Activated naive CD8-positive, alpha-beta T cell treated with anti-CD3 and anti-CD28 coated beads, Interleukin-2, amount 10 ng/mL, durations not matched to agents 7 days and 5 days (primary cell): ENCODE measurements at regions not wholly inside any gene's neighbourhood (a gene's known extent, or its start where the extent isn't known, plus 50 kb on each side); places are given as distances from the start of the nearest gene placed in this dataset.

Source experiments
- ATAC-seq: fragments of 150-1000 bp; cut with Tn5 transposase; one replicate; pipeline ENCODE4 v1.10.0; 2021; ENCODE audit warnings: low read depth, moderate library complexity
- POLR2A ChIA-PET: fragments of 350-600 bp; sonication (Branson Sonifier 250); formaldehyde crosslinking; loops from one replicate; lab custom pipeline; 2021; ENCODE audit warnings: antibody characterized with exemption; lab: Charles Lee
- DNase-seq: peaks from one replicate; pipeline ENCODE4 v3.0.0; 2021
- H3K27ac Mint-ChIP-seq: one replicate; pipeline ENCODE4 v1.8.0; 2022; ENCODE audit warnings: mild to moderate bottlenecking, mixed read lengths
- H3K27me3 Mint-ChIP-seq: one replicate; pipeline ENCODE4 v1.8.0; 2022; ENCODE audit warnings: mild to moderate bottlenecking, moderate library complexity, mixed read lengths
- H3K36me3 Mint-ChIP-seq: one replicate; pipeline ENCODE4 v1.8.0; 2021; ENCODE audit warnings: mild to moderate bottlenecking, mixed read lengths
- H3K4me1 Mint-ChIP-seq: one replicate; pipeline ENCODE4 v1.8.0; 2021; ENCODE audit warnings: mixed read lengths
- H3K4me3 Mint-ChIP-seq: one replicate; pipeline ENCODE4 v1.8.0; 2022; ENCODE audit warnings: mild to moderate bottlenecking, moderate library complexity, mixed read lengths
- H3K9me3 Mint-ChIP-seq: one replicate; pipeline ENCODE4 v1.8.0; 2021; ENCODE audit warnings: mixed read lengths

- no peak for ATAC-seq
- POLR2A ChIA-PET = no interaction called here
- H3K9me3 Mint-ChIP-seq = peaks cover 3% of the 10 kb centered on the region
- H3K27me3 Mint-ChIP-seq = peaks cover 36% of the 10 kb centered on the region
- H3K4me3 Mint-ChIP-seq = no peak overlapping the region
- H3K4me1 Mint-ChIP-seq = peaks cover 8% of the 10 kb centered on the region
- no peak for DNase-seq
- H3K27ac Mint-ChIP-seq = no peak overlapping the region
- no peaks in the 10 kb centered on the region for H3K36me3 Mint-ChIP-seq
These were observed 80.7 kb downstream of the OLIG3 start for GRCh38 chr6:137413482-137413881.

- peaks cover 8% of the 10 kb centered on the region for H3K4me1 Mint-ChIP-seq
- peaks cover 35% of the 10 kb centered on the region for H3K27me3 Mint-ChIP-seq
- peaks cover 3% of the 10 kb centered on the region for H3K9me3 Mint-ChIP-seq
- H3K27ac Mint-ChIP-seq = no peak overlapping the region
- no peak overlapping the region for H3K4me3 Mint-ChIP-seq
- ATAC-seq (no peak), DNase-seq (no peak)
- POLR2A ChIA-PET = no interaction called here
- H3K36me3 Mint-ChIP-seq = no peaks in the 10 kb centered on the region
These were observed 81.6 kb downstream of the OLIG3 start for GRCh38 chr6:137412562-137412961.

GRCh38 chr6:137409266-137409777, 84.9 kb downstream of the OLIG3 start:
- Mint-ChIP-seq H3K36me3 (no peaks in the 10 kb centered on the region), H3K4me3 (no peak overlapping the region), H3K27me3 (peaks cover 30% of the 10 kb centered on the region), H3K4me1 (peaks cover 2% of the 10 kb centered on the region), H3K9me3 (peaks cover 6% of the 10 kb centered on the region), H3K27ac (no peak overlapping the region)
- POLR2A ChIA-PET = no interaction called here
- ATAC-seq (no peak), DNase-seq (no peak)

- Mint-ChIP-seq H3K9me3 (peaks cover 6% of the 10 kb centered on the region), H3K27me3 (peaks cover 16% of the 10 kb centered on the region), H3K4me3 (no peak overlapping the region), H3K4me1 (peaks cover 2% of the 10 kb centered on the region), H3K36me3 (no peaks in the 10 kb centered on the region), H3K27ac (no peak overlapping the region)
- no peak for ATAC-seq
- DNase-seq = no peak
- POLR2A ChIA-PET = no interaction called here
These were observed 86.4 kb downstream of the OLIG3 start for GRCh38 chr6:137407816-137408215.

- POLR2A ChIA-PET = no interaction called here
- DNase-seq (no peak), ATAC-seq (no peak)
- peaks cover 7% of the 10 kb centered on the region for H3K27me3 Mint-ChIP-seq
- no peaks in the 10 kb centered on the region for H3K36me3 Mint-ChIP-seq
- no peak overlapping the region for H3K27ac Mint-ChIP-seq
- peaks cover 2% of the 10 kb centered on the region for H3K4me1 Mint-ChIP-seq
- no peak overlapping the region for H3K4me3 Mint-ChIP-seq
- peaks cover 6% of the 10 kb centered on the region for H3K9me3 Mint-ChIP-seq
These were observed 88.4 kb downstream of the OLIG3 start for GRCh38 chr6:137405806-137406205.

GRCh38 chr6:137403855-137404254, 90.3 kb downstream of the OLIG3 start:
- Mint-ChIP-seq H3K27me3 (peaks cover 3% of the 10 kb centered on the region), H3K9me3 (peaks cover 3% of the 10 kb centered on the region), H3K36me3 (no peaks in the 10 kb centered on the region), H3K4me3 (no peak overlapping the region), H3K27ac (no peak overlapping the region), H3K4me1 (peaks cover 2% of the 10 kb centered on the region)
- POLR2A ChIA-PET = no interaction called here
- DNase-seq = no peak
- ATAC-seq = no peak

GRCh38 chr6:137403443-137403842, 90.8 kb downstream of the OLIG3 start:
- Mint-ChIP-seq H3K27me3 (peaks cover 3% of the 10 kb centered on the region), H3K36me3 (no peaks in the 10 kb centered on the region), H3K27ac (no peak overlapping the region), H3K4me1 (peaks cover 2% of the 10 kb centered on the region), H3K4me3 (no peak overlapping the region), H3K9me3 (peaks cover 3% of the 10 kb centered on the region)
- ATAC-seq (no peak), DNase-seq (no peak)
- POLR2A ChIA-PET = no interaction called here

- POLR2A ChIA-PET = no interaction called here
These were observed 92.0 kb downstream of the OLIG3 start for GRCh38 chr6:137402143-137402680.

GRCh38 chr6:137401088-137401487, 93.1 kb downstream of the OLIG3 start:
- no peak overlapping the region for H3K27ac Mint-ChIP-seq
- peaks cover 3% of the 10 kb centered on the region for H3K27me3 Mint-ChIP-seq
- no peaks in the 10 kb centered on the region for H3K9me3 Mint-ChIP-seq
- no peak overlapping the region for H3K4me3 Mint-ChIP-seq
- no peak for DNase-seq
- H3K36me3 Mint-ChIP-seq = no peaks in the 10 kb centered on the region
- ATAC-seq = no peak
- POLR2A ChIA-PET = interaction anchor here (0.6 kb wide), 1 partner anchor 1485 kb away, joined by 3 read pairs; no protein-coding TSS in a partner anchor
- H3K4me1 Mint-ChIP-seq = no peaks in the 10 kb centered on the region

More at GRCh38 chr6:137402143-137402680, 92.0 kb downstream of the OLIG3 start:
- Mint-ChIP-seq H3K9me3 (peaks cover 3% of the 10 kb centered on the region), H3K27ac (no peak overlapping the region), H3K4me1 (peaks cover 2% of the 10 kb centered on the region), H3K36me3 (no peaks in the 10 kb centered on the region), H3K27me3 (peaks cover 3% of the 10 kb centered on the region), H3K4me3 (no peak overlapping the region)
- no peak for DNase-seq
- ATAC-seq = no peak

- no peaks in the 10 kb centered on the region for H3K9me3 Mint-ChIP-seq
- H3K27me3 Mint-ChIP-seq = peaks cover 3% of the 10 kb centered on the region
- H3K4me1 Mint-ChIP-seq = no peaks in the 10 kb centered on the region
- DNase-seq (no peak), ATAC-seq (no peak)
- no peaks in the 10 kb centered on the region for H3K36me3 Mint-ChIP-seq
- H3K27ac Mint-ChIP-seq = no peak overlapping the region
- POLR2A ChIA-PET = no interaction called here
- no peak overlapping the region for H3K4me3 Mint-ChIP-seq
These were observed 94.2 kb downstream of the OLIG3 start for GRCh38 chr6:137399881-137400443.

- POLR2A ChIA-PET = no interaction called here
- no peak overlapping the region for H3K27ac Mint-ChIP-seq
- DNase-seq = no peak
- no peak for ATAC-seq
- peaks cover 2% of the 10 kb centered on the region for H3K9me3 Mint-ChIP-seq
- no peak overlapping the region for H3K4me3 Mint-ChIP-seq
- H3K4me1 Mint-ChIP-seq = peaks cover 1% of the 10 kb centered on the region
- H3K36me3 Mint-ChIP-seq = peaks cover 4% of the 10 kb centered on the region
- H3K27me3 Mint-ChIP-seq = peaks cover 5% of the 10 kb centered on the region
These were observed 98.9 kb downstream of the OLIG3 start for GRCh38 chr6:137395316-137395715.

- ATAC-seq (no peak), DNase-seq (no peak)
- no peak overlapping the region for H3K4me3 Mint-ChIP-seq
- peaks cover 2% of the 10 kb centered on the region for H3K9me3 Mint-ChIP-seq
- H3K27me3 Mint-ChIP-seq = peaks cover 5% of the 10 kb centered on the region
- POLR2A ChIA-PET = interaction anchor here (0.7 kb wide), 1 partner anchor 15 kb away, joined by 4 read pairs; no protein-coding TSS in a partner anchor
- H3K4me1 Mint-ChIP-seq = peaks cover 12% of the 10 kb centered on the region
- peaks cover 4% of the 10 kb centered on the region for H3K36me3 Mint-ChIP-seq
- H3K27ac Mint-ChIP-seq = no peak overlapping the region
These were observed 103.0 kb downstream of the OLIG3 start for GRCh38 chr6:137391061-137391814.

- H3K27ac Mint-ChIP-seq = no peak overlapping the region
- H3K36me3 Mint-ChIP-seq = peaks cover 4% of the 10 kb centered on the region
- H3K4me1 Mint-ChIP-seq = peaks cover 12% of the 10 kb centered on the region
- POLR2A ChIA-PET = no interaction called here
- no peak overlapping the region for H3K4me3 Mint-ChIP-seq
- no peak for DNase-seq
- no peak for ATAC-seq
- peaks cover 3% of the 10 kb centered on the region for H3K9me3 Mint-ChIP-seq
- peaks cover 5% of the 10 kb centered on the region for H3K27me3 Mint-ChIP-seq
These were observed 103.9 kb downstream of the OLIG3 start for GRCh38 chr6:137390334-137390733.
